ENCODE measurements at regions not wholly inside any gene's neighbourhood (a gene's known extent, or its start where the extent isn't known, plus 50 kb on each side); places are given as distances from the start of the nearest gene placed in this dataset.
A peak's percentile ranks its signal among the peaks of the same experiment; 100 is the strongest.

- Histone ChIP-seq H3K4me1 (ENCODE audit: control insufficient read depth, extremely low read depth, insufficient read depth, low read length) (peaks cover 10% of the 10 kb centered on the region), H3K27me3 (ENCODE audit: control insufficient read depth, extremely low read depth, insufficient read depth, low read length) (no peaks in the 10 kb centered on the region), H3K9ac (ENCODE audit: control insufficient read depth, extremely low read depth, insufficient read depth, low read length) (no peak overlapping the region), H3K9me1 (ENCODE audit: control insufficient read depth, extremely low read depth, insufficient read depth, low read length) (no peaks in the 10 kb centered on the region), H4K20me1 (ENCODE audit: control insufficient read depth, extremely low read depth, insufficient read depth, low read length) (no peaks in the 10 kb centered on the region), H3K4me2 (ENCODE audit: control insufficient read depth, extremely low read depth, insufficient read depth, low read depth, low read length) (peak overlapping the region; percentile 9), H3K4me3 (ENCODE audit: control insufficient read depth in 2 of 3, extremely low read depth in 1 of 3, insufficient read depth in 2 of 3, low read depth in 1 of 3, low read length in 3 of 3) (no peak overlapping the region), H3K27ac (ENCODE audit: control insufficient read depth, insufficient read depth, low read length) (no peak overlapping the region), H3K36me3 (ENCODE audit: control insufficient read depth in 2 of 2, extremely low read depth in 1 of 2, insufficient read depth in 2 of 2, low read length in 2 of 2) (no peaks in the 10 kb centered on the region), H3K79me2 (ENCODE audit: control insufficient read depth, insufficient read depth, low read length) (no peaks in the 10 kb centered on the region), H2AFZ (ENCODE audit: control insufficient read depth, low read length) (peak overlapping the region; percentile 87), H3K9me3 (ENCODE audit: control insufficient read depth, low read depth, low read length) (no peaks in the 10 kb centered on the region)
- dilution Hi-C loops (cut with MboI; ENCODE audit: extremely low pct_ligation_motif_present, low sequenced_read_pairs): no loop called here
- FAIRE-seq: no peak
- no peak for DNase-seq (ENCODE audit: low read depth, low spot score)
- TF ChIP-seq CTCF (optimal IDR thresholded peaks at IDR 0.05 in 1 of 3, IDR thresholded peaks at IDR 0.05 in 1 of 3, conservative IDR thresholded peaks at IDR 0.05 in 1 of 3; ENCODE audit: extremely low read depth in 1 of 3, insufficient read depth in 2 of 3, low read length in 3 of 3): no peak
- TF ChIP-seq EZH2 (IDR thresholded peaks at IDR 0.05; ENCODE audit: low read length): no peak
Measured at GRCh38 chr2:141611-142010, 95.3 kb upstream of the FAM110C start.

- dilution Hi-C loops (cut with MboI; ENCODE audit: extremely low pct_ligation_motif_present, low sequenced_read_pairs): no loop called here
- TF ChIP-seq EZH2 (IDR thresholded peaks at IDR 0.05; ENCODE audit: low read length) (no peak), CTCF (optimal IDR thresholded peaks at IDR 0.05 in 1 of 3, IDR thresholded peaks at IDR 0.05 in 1 of 3, conservative IDR thresholded peaks at IDR 0.05 in 1 of 3; ENCODE audit: extremely low read depth in 1 of 3, insufficient read depth in 2 of 3, low read length in 3 of 3) (no peak)
- no peak for FAIRE-seq
Measured at GRCh38 chr2:136666-137065, 90.4 kb upstream of the FAM110C start.

More at GRCh38 chr2:136666-137065, 90.4 kb upstream of the FAM110C start:
- no peaks in the 10 kb centered on the region for H4K20me1 ChIP-seq (ENCODE audit: control insufficient read depth, extremely low read depth, insufficient read depth, low read length)
- no peak overlapping the region for H3K4me3 ChIP-seq (ENCODE audit: control insufficient read depth in 2 of 3, extremely low read depth in 1 of 3, insufficient read depth in 2 of 3, low read depth in 1 of 3, low read length in 3 of 3)
- H2AFZ ChIP-seq (ENCODE audit: control insufficient read depth, low read length): no peak overlapping the region
- no peaks in the 10 kb centered on the region for H3K9me3 ChIP-seq (ENCODE audit: control insufficient read depth, low read depth, low read length)
- H3K4me2 ChIP-seq (ENCODE audit: control insufficient read depth, extremely low read depth, insufficient read depth, low read depth, low read length): no peak overlapping the region
- H3K4me1 ChIP-seq (ENCODE audit: control insufficient read depth, extremely low read depth, insufficient read depth, low read length): peaks cover 5% of the 10 kb centered on the region
- H3K79me2 ChIP-seq (ENCODE audit: control insufficient read depth, insufficient read depth, low read length): no peaks in the 10 kb centered on the region
- H3K9ac ChIP-seq (ENCODE audit: control insufficient read depth, extremely low read depth, insufficient read depth, low read length): no peak overlapping the region
- no peaks in the 10 kb centered on the region for H3K9me1 ChIP-seq (ENCODE audit: control insufficient read depth, extremely low read depth, insufficient read depth, low read length)
- no peak overlapping the region for H3K27ac ChIP-seq (ENCODE audit: control insufficient read depth, insufficient read depth, low read length)
- no peak for DNase-seq (ENCODE audit: low read depth, low spot score)
- no peaks in the 10 kb centered on the region for H3K36me3 ChIP-seq (ENCODE audit: control insufficient read depth in 2 of 2, extremely low read depth in 1 of 2, insufficient read depth in 2 of 2, low read length in 2 of 2)
- no peaks in the 10 kb centered on the region for H3K27me3 ChIP-seq (ENCODE audit: control insufficient read depth, extremely low read depth, insufficient read depth, low read length)
